22Rv1 (cell line): ENCODE measurements at regions not wholly inside any gene's neighbourhood (a gene's known extent, or its start where the extent isn't known, plus 50 kb on each side); places are given as distances from the start of the nearest gene placed in this dataset.
"Not testable (repeated sequence)": the region's sequence is repeated elsewhere in the genome, so short reads cannot be mapped to it uniquely, and the experiment has no call there.

Experiments
- H3K27ac ChIP-seq: fragments of 450-650 bp; 2 replicates; pipeline ENCODE4 v1.5.1; 2017
- CTCF ChIP-seq: fragments of 450-650 bp; IDR thresholded peaks from 2 replicates; pipeline ENCODE4 v1.5.1; 2017; ENCODE audit warnings: mild to moderate bottlenecking
- ZFX ChIP-seq: fragments of 450-650 bp; IDR thresholded peaks from 2 replicates; pipeline ENCODE4 v1.6.1; 2017; ENCODE audit warnings: antibody characterized with exemption, borderline replicate concordance

GRCh38 chr7:66542528-66543269 lies 86.0 kb upstream of the KCTD7 start:
- TF ChIP-seq ZFX (no peak), CTCF (no peak)

GRCh38 chr7:66549466-66549865 lies 79.2 kb upstream of the KCTD7 start:
- TF ChIP-seq CTCF (no peak), ZFX (no peak)
- no peak overlapping the region for H3K27ac ChIP-seq

More at GRCh38 chr7:66542528-66543269, 86.0 kb upstream of the KCTD7 start:
- no peak overlapping the region for H3K27ac ChIP-seq

GRCh38 chr7:66553001-66553400 lies 75.7 kb upstream of the KCTD7 start:
- TF ChIP-seq ZFX (no peak), CTCF (no peak)
- no peak overlapping the region for H3K27ac ChIP-seq

GRCh38 chr7:66553675-66554074 lies 75.0 kb upstream of the KCTD7 start:
- not testable (repeated sequence) for H3K27ac ChIP-seq

- not testable (repeated sequence) for H3K27ac ChIP-seq
Measured at GRCh38 chr7:66554291-66554690, 74.4 kb upstream of the KCTD7 start.

- not testable (repeated sequence) for H3K27ac ChIP-seq
Measured at GRCh38 chr7:66554842-66555430, 73.7 kb upstream of the KCTD7 start.

- H3K27ac ChIP-seq: no peak overlapping the region
- no peak for TF ChIP-seq CTCF
- TF ChIP-seq ZFX: no peak
Measured at GRCh38 chr7:66556177-66556548, 72.5 kb upstream of the KCTD7 start.

GRCh38 chr7:66556549-66557213 lies 72.0 kb upstream of the KCTD7 start:
- TF ChIP-seq ZFX (no peak), CTCF (no peak)
- no peak overlapping the region for H3K27ac ChIP-seq
